GM12874 (cell line): ENCODE measurements at regions not wholly inside any gene's neighbourhood (a gene's known extent, or its start where the extent isn't known, plus 50 kb on each side); places are given as distances from the start of the nearest gene placed in this dataset.

Source experiments
- TF ChIP-seq, protein P1 (sequence below): IDR thresholded peaks from 2 replicates; pipeline ENCODE4 v1.5.1; 2011; ENCODE audit warnings: low read depth, mild to moderate bottlenecking, control low read depth, low read length, moderate library complexity; ENCODE audit not compliant: insufficient read depth

DNA sequence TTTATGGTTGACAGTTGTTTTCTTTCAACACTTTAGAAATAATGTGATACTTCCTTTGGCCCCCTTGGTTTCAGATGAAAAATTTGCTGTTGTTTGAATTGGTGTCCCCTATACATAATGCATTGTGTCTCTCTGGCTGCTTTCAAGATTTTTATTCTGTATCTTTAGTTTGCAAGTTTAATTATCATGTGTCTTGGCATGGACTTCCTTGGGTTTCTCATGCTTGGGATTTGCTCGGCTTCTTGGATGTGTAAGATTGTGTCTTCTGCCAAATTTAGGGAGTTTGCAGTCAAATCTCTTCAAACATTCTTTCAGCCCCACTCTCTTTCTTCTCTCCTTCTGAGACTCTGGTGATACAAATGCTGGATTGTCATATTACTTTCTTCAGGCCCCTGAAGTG is 53.4 kb upstream of the PTPRG start:
- TF ChIP-seq, protein P1, sequence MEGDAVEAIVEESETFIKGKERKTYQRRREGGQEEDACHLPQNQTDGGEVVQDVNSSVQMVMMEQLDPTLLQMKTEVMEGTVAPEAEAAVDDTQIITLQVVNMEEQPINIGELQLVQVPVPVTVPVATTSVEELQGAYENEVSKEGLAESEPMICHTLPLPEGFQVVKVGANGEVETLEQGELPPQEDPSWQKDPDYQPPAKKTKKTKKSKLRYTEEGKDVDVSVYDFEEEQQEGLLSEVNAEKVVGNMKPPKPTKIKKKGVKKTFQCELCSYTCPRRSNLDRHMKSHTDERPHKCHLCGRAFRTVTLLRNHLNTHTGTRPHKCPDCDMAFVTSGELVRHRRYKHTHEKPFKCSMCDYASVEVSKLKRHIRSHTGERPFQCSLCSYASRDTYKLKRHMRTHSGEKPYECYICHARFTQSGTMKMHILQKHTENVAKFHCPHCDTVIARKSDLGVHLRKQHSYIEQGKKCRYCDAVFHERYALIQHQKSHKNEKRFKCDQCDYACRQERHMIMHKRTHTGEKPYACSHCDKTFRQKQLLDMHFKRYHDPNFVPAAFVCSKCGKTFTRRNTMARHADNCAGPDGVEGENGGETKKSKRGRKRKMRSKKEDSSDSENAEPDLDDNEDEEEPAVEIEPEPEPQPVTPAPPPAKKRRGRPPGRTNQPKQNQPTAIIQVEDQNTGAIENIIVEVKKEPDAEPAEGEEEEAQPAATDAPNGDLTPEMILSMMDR: no peak
